SJCRH30 (cell line): ENCODE measurements at regions not wholly inside any gene's neighbourhood (a gene's known extent, or its start where the extent isn't known, plus 50 kb on each side); places are given as distances from the start of the nearest gene placed in this dataset.
A peak's percentile ranks its signal among the peaks of the same experiment; 100 is the strongest.
"Not testable (repeated sequence)": the region's sequence is repeated elsewhere in the genome, so short reads cannot be mapped to it uniquely, and the experiment has no call there.

Experiments used
- DNase-seq, 2 experiments: peaks; one replicate each; pipeline ENCODE4 v3.0.0-alpha.2; 2015 to 2020
- H3K27ac ChIP-seq: fragments of 250-450 bp; sonication (Bioruptor Pico); 2 replicates; pipeline ENCODE4 v1.5.1; 2020; ENCODE audit warnings: mild to moderate bottlenecking, moderate library complexity
- H3K27me3 ChIP-seq: fragments of 250-450 bp; sonication (Bioruptor Pico); 2 replicates; pipeline ENCODE4 v1.5.1; 2020; ENCODE audit warnings: mild to moderate bottlenecking, moderate library complexity
- H3K36me3 ChIP-seq: fragments of 250-450 bp; sonication (Bioruptor Pico); 2 replicates; pipeline ENCODE4 v1.5.1; 2020; ENCODE audit warnings: mild to moderate bottlenecking, moderate library complexity
- H3K4me1 ChIP-seq: fragments of 250-450 bp; sonication (Bioruptor Pico); 2 replicates; pipeline ENCODE4 v1.5.1; 2020; ENCODE audit warnings: mild to moderate bottlenecking, moderate library complexity
- H3K4me3 ChIP-seq: fragments of 250-450 bp; sonication (Bioruptor Pico); 2 replicates; pipeline ENCODE4 v1.5.1; 2020; ENCODE audit warnings: mild to moderate bottlenecking, moderate library complexity
- H3K9me3 ChIP-seq: fragments of 250-450 bp; sonication (Bioruptor Pico); replicated peaks from 2 replicates; pipeline ENCODE4 v1.5.1; 2020; ENCODE audit warnings: mild to moderate bottlenecking, moderate library complexity

DNA sequence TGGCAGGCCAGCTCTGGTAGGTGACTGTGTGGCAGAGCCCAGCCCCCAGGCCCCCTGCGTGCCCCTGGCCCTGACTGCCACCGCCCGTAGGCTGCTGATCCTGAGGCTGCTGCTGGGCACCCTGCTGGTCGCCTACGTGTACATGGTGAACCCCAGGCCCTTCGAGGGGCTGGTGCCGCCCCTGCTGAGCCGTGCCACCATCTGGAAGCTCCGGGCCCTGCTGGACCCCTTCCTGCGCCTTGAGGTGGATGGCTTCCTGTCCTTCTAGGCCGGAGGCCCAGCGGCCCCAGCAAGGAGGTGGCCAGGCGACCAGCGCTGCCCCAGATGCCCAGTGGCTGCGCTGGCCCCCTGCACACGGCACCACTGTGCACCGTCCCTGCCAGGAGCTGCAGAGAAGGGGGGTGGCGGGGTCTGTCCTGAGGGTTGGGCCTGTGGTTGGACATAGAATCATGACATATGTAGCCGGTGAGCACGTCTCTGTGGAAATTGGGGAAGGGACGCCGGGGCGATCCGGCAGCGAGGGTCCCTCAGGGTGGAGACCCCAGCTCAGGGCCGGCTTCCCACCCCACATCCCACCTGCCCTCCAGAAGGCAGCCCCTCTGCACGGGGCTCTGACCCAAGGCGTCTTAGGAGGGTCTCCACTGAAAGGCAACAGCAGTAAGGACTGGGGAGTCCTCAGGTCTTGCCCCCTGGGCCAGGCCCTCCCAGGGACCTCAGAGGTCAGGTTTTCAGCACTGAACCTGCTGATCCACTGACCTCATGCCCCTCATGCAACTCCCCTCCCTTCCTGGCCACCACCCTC is 185.4 kb downstream of the IGLL1 start:
- DNase-seq = no peak

DNA sequence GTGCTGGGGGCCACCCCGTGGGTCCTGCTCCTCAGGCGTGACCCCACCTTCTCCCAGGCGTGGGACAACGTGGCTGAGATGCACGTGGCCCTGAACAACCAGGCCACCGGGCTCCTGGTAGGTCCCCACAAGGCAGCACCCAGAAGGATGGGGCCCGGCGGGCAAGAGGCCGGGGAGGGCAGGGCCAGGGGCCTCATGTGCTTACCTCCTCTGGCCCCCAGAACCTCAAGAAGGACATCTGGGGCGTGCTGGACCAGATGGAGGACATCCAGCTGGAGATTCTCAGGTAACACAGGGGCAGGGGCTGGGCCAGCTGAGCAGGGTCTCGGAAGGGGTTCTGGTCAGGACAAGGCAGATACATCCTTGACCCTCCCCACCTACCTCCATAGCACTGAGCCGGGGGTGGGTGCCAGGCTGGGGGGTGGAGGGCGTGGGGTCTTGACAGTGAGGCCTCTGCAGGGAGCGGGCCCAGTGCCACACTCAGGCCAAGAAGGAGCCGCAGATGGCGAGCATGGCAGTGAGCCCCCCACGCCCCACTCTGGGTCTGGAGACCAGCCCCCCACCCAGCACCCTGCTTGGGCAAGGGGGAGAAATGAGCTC is 186.3 kb downstream of the IGLL1 start:
- H3K27me3 ChIP-seq = no peaks in the 10 kb centered on the region
- H3K9me3 ChIP-seq = no peaks in the 10 kb centered on the region
- H3K36me3 ChIP-seq = no peaks in the 10 kb centered on the region
- no peak overlapping the region for H3K27ac ChIP-seq
- H3K4me1 ChIP-seq = 0 out of 2 replicates have a peak, but pooled peaks cover 3% of the 10 kb centered on the region
- H3K4me3 ChIP-seq = no peak overlapping the region
- no peak for DNase-seq

More for the DNA sequence above, 185.4 kb downstream of the IGLL1 start:
- Histone ChIP-seq H3K9me3 (no peaks in the 10 kb centered on the region), H3K27me3 (no peaks in the 10 kb centered on the region), H3K27ac (no peak overlapping the region), H3K4me1 (0 out of 2 replicates have a peak, but pooled peaks cover 3% of the 10 kb centered on the region), H3K4me3 (no peak overlapping the region), H3K36me3 (no peaks in the 10 kb centered on the region)

DNA sequence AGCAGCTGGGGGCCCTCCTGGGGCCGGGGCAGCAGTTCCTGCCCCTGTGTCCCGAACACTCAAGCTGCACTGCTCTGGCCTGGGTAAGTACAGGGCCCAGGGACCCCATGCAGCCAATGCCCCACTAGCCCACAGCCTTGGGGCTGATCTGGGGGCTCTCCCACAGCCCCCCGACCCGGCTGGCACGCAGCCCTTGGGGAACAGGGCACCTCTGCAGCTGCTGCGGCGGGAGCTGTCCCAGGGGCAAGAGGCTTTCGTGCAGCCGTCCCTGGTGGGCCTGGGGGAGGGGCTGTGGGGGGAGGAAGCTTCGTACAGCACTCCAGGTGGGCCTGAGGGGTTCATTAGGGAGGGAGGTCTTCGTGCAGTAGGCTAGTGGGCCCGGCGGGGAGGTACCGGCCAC is 186.9 kb downstream of the IGLL1 start:
- not testable (repeated sequence) for H3K4me3 ChIP-seq, DNase-seq, H3K4me1 ChIP-seq, H3K27me3 ChIP-seq, H3K9me3 ChIP-seq, H3K27ac ChIP-seq, H3K36me3 ChIP-seq

DNA sequence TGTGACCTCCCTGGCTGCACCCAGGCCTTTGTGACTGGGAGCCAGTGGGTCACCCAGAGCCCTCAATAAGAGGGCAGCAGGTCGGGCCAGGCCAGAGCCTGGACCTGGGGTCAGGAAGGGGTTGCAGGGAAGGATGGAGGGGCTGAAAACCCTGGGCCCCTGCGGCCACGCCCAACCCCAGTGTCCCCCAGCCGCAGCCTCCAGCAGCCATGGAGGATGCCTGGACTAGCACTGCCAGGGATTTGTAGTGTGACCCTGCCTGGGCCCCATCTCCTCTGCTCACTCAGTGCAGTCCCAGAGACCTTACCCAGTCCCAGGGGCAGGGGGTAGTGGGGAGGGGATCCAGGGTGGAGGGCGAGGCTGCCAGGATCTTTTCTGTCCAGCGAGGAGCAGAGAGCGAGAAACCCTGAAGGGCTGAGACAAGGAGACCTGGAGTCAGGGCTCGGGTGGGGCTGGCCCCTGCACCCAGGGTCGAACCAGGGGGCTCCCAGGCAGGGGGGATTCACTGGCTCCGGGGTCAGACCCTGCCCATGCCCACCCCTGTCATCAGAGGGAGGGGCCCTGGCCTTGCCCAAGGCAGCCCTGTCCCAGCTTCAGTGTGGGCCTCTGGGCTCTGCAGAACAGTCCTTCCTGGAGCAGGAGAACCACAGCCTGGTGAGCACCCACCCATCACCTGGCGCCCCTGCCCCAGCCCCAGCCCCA is 187.5 kb downstream of the IGLL1 start:
- Histone ChIP-seq H3K4me3 (no peak overlapping the region), H3K27me3 (no peaks in the 10 kb centered on the region), H3K4me1 (no peaks in the 10 kb centered on the region), H3K27ac (no peak overlapping the region), H3K36me3 (no peaks in the 10 kb centered on the region), H3K9me3 (no peaks in the 10 kb centered on the region)
- no peak for DNase-seq

DNA sequence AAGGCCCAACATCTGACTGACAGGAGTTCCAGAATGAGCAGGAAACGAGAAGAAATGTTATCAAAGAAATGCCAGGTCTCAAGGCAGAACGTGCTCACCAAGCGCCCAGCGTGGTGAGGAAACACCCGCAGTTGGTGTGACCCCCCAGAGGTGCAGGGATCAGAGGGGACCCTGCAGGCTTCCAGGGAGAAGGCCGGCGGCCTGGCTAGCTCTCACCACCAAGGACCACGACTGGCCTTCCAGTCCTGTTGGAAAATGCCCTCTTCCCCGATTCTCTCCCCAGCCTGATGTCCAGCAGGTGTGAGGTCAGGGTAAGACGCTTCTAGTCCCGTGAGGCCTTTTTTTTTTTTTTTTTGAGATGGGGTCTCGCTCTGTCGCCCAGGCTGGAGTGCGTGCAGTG is 189.1 kb downstream of the IGLL1 start:
- H3K27me3 ChIP-seq = no peaks in the 10 kb centered on the region

DNA sequence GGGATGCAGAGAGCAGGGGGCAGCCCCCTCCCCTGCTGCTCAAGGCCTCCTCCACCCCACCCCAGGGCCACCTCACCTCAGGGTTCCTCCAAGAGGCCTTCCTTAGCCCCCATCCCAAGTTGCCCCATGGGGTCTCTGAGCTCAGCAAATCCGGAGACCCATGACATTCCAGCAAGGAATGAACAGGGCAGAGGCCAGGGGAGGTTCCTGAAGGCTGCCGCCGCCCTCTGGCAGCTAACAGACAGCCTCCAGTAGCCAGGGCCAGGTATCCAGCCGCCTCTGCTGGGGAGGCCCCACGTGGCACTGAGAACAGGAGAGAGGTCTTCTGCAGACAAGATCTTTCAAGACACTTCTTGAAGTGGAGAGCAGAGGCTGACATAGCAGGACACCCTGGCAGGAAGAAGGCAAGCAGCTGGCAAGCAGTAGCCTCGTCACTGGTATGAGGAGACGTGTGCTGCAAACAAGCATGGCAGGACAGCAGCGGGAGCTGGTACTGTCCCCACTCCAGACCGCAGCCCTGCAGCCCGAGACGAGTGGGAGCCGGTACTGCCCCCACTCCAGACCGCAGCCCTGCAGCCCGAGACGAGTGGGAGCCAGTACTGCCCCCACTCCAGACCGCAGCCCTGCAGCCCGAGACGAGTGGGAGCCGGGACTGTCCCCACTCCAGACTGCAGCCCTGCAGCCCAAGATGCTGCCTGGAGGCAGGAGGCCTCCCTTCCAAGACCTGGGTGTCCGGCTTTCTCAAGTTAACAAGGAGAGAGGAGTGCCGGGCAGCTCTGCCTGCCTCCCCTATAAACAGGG is 190.6 kb downstream of the IGLL1 start:
- Histone ChIP-seq H3K9me3 (no peaks in the 10 kb centered on the region), H3K27ac (no peak overlapping the region), H3K36me3 (no peaks in the 10 kb centered on the region), H3K4me3 (no peak overlapping the region), H3K4me1 (no peaks in the 10 kb centered on the region; the same call in 1 of the 2 replicates), H3K27me3 (no peaks in the 10 kb centered on the region)
- DNase-seq = no peak

More for the DNA sequence above, 189.1 kb downstream of the IGLL1 start:
- no peak overlapping the region for H3K4me3 ChIP-seq
- no peak for DNase-seq
- H3K36me3 ChIP-seq = no peaks in the 10 kb centered on the region
- no peaks in the 10 kb centered on the region for H3K9me3 ChIP-seq
- H3K27ac ChIP-seq = no peak overlapping the region
- H3K4me1 ChIP-seq = no peaks in the 10 kb centered on the region

DNA sequence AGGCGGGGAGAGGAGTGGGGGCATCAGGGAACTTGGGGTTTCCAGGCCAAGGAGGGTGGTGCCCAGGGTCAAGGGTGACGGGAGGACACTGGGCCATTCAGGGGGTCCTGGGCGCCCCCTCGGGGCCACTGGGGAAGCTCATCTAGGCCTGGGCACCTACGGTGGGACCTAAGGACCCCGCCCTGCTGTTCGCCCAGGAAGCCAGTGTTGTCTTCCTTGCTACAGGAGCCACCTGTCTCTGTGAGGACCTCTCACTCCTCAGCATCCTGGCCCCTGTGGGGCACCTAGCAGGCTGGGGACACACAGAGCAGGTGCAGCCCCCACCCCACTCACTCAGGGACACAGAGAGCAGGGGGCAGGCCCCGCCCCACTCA is 191.6 kb downstream of the IGLL1 start:
- Histone ChIP-seq H3K4me1 (peaks cover 4% of the 10 kb centered on the region), H3K36me3 (no peaks in the 10 kb centered on the region), H3K27me3 (no peaks in the 10 kb centered on the region), H3K27ac (no peak overlapping the region), H3K4me3 (no peak overlapping the region), H3K9me3 (no peaks in the 10 kb centered on the region)
- no peak for DNase-seq

DNA sequence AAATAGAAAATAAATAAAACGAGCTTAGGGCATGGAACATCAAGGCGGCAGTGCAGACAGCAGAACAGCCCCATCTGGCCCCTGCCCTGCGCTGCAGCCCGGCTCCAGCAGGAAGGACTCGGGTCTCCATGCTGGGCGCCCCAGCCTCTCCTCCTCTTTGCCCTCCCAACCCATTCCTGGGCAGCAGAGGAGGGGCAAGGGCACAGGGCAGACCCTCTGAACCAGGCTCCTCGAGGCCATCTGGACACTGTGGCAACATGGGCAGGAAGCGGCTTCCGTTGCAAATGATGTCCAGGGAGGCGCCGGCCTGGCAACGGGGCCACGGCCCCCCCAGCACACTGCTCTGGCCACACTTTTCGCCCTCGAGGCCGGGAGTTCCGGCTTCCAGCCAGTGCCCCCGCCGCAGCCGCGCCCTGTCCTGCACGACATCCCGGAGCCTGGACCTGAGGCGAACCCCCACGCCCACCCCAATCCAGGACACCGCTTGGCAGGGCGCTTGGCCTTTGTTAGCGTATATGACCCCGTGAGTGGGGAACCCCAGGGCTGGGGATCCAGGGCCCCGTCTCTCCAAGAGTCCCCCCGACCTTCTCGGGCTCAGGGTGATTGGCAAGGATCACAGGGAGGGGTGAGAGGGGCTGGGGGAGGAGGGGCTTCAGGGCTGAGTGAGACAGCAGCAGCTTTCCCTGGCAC is 192.1 kb downstream of the IGLL1 start:
- H3K9me3 ChIP-seq = no peaks in the 10 kb centered on the region
- no peak overlapping the region for H3K27ac ChIP-seq
- H3K27me3 ChIP-seq = no peaks in the 10 kb centered on the region
- H3K4me3 ChIP-seq = no peak overlapping the region
- no peaks in the 10 kb centered on the region for H3K36me3 ChIP-seq
- DNase-seq = no peak
- H3K4me1 ChIP-seq = peaks cover 4% of the 10 kb centered on the region

DNA sequence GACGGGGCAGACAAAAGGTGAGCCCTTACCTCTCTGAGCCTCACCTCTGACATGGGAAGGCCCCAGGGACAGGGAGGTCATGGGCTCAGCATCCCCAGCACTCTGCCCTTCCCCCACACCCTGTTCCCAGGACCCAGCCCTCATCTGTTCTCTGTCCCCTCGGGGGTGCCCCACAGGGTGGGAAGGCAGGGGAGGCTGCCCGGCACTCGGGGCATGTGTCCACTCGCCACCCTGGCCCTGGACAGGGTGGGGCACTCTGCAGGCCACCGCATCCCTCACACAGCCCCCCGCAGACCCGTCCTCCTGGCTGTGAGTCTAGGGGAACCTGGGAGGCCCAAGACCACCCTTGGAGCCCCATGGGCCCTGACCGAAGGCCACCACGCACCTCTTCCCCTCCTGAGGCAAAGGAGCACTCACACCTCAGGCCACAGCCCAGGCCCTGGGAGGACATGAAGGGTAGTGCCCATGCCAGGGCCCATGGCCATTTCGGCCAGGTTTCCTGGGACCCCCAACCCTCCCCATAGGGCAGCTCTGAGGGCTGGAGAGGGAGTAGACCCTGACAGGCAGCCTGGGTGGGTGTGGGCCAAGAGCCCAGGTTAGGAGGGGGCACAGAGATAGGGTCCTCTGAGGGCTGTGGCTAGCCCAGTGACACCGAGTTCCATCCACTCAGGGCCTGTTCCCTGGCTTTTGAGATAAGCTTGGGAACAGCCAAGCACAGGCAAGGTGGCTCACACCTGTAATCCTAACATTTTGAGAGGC is 193.1 kb downstream of the IGLL1 start:
- H3K27ac ChIP-seq = no peak overlapping the region
- H3K4me3 ChIP-seq = no peak overlapping the region
- no peaks in the 10 kb centered on the region for H3K36me3 ChIP-seq
- H3K27me3 ChIP-seq = no peaks in the 10 kb centered on the region
- H3K4me1 ChIP-seq = peaks cover 4% of the 10 kb centered on the region
- DNase-seq = no peak
- H3K9me3 ChIP-seq = no peaks in the 10 kb centered on the region

DNA sequence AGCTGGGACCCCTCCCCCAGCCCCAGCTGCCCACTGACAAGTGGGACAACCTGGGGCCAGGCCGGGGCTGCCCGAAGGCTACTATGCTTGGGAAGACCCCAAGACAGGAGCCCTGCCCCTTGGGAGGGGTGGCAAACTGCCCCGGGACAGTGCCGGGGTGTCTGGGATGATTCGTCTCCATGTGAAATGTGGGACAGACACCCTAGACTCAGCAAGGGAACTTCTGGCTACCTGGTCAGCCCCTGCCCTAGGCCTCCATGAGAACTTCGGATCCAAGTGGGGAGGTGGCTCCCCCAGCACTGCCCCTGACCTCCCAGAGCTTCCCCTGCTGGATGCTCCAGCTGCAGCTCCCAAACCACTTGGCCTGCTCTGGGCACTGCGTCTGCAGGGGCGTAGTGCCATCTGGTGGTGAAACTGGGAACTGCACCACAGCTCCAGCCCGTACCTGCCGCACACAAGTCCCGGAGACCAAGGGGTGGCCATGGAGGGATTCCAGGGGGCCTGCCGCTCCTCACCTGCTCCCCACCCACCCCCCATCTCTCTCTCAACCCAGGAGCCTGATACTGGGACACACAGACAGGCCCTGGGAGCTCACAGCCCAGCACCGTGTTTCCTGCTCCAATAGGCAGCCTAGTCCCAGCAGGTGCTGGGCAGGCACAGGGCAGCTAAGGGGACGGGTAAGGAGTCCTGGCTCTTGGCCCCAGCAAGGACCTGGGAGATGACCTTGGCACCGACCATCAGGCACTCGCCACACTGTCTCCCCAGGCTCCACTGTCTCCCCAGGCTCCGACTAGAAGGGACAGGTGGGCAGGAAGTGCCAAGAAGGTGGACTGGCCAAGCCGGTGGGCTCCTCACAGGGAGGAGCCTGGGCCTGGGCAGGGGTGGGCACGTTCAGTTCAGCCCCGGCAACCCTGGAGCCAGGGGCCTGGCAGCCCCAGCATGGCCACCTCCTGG is 194.1 kb downstream of the IGLL1 start:
- DNase-seq = peak; percentile 71 to 81
- H3K4me1 ChIP-seq = peaks cover 4% of the 10 kb centered on the region
- H3K36me3 ChIP-seq = no peaks in the 10 kb centered on the region
- H3K9me3 ChIP-seq = no peaks in the 10 kb centered on the region
- no peaks in the 10 kb centered on the region for H3K27me3 ChIP-seq
- H3K4me3 ChIP-seq = no peak overlapping the region
- no peak overlapping the region for H3K27ac ChIP-seq

DNA sequence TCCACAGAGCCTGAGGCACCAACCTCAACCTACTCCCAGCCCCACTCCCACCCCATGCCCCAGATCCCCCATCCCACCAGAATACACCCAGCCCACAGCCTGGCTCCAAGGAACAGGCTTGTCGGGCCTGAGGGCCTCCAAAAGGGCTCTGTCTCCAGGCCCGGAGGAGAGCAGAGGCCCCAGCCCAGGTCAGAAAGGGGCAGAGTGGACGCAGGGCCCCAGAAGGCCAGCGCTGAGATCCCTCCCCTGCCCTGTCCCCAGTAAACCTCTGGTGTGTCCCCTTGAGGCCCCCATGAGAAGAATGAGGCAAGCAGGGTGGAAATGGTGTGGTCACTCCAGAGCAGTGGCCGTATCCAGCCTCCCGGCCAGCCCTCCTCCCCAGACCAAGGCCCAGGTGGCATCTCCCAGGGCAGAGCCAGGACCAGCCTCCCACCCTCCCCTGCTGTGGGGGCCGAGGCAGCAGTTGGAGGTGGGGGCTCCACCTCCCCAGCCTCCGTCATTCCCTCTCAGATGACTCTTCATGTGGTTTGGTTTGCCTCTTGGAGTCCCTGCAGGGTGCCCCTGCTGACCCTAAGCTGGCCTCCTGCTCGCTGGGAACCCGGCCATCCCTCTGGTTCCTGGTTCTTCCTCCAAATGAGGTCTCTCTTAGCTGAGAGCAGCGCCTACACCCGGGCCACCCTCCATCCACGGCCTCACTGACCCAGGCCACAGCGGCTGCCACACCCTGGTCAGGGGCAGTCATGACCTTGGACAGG is 195.0 kb downstream of the IGLL1 start:
- H3K27ac ChIP-seq = no peak overlapping the region
- H3K27me3 ChIP-seq = no peaks in the 10 kb centered on the region
- H3K9me3 ChIP-seq = no peaks in the 10 kb centered on the region

DNA sequence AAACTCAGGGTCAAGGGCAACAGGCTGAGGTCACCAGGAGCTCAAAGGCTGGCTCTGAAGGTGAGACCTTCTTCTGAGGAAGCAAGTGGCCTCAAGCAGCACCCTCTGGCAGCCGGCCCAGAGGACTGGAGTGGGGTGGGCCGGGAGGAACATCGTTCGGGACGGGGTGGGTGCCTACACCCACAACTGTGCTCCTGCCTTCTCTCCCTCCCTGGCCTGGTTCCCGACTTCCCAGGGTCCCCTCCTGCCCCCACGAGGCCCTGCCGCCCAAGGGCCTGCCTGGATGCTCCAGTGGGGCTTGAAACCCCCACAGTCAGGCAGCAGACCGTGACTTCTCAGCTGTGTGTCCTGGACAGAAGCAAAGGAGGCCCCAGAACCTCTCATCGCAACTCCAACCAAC is 195.7 kb downstream of the IGLL1 start:
- Histone ChIP-seq H3K9me3 (no peaks in the 10 kb centered on the region), H3K27me3 (no peaks in the 10 kb centered on the region), H3K36me3 (no peaks in the 10 kb centered on the region), H3K4me3 (no peak overlapping the region), H3K4me1 (peaks cover 4% of the 10 kb centered on the region), H3K27ac (no peak overlapping the region)
- DNase-seq = no peak

More for the DNA sequence above, 195.0 kb downstream of the IGLL1 start:
- DNase-seq = no peak
- Histone ChIP-seq H3K4me1 (peaks cover 4% of the 10 kb centered on the region), H3K36me3 (no peaks in the 10 kb centered on the region), H3K4me3 (no peak overlapping the region)
